Transverse colon (tissue), 3 donors: ENCODE measurements at regions not wholly inside any gene's neighbourhood (a gene's known extent, or its start where the extent isn't known, plus 50 kb on each side); places are given as distances from the start of the nearest gene placed in this dataset.

Experiments used
- CTCF ChIP-seq, 5 experiments: fragments of 200-600 bp in 3 of 5; fragments of 450-650 bp in 2 of 5; sonication (generic) in 3 of 5; IDR thresholded peaks; 1 replicate in 2 of 5; 2 replicates in 3 of 5; pipeline ENCODE4 v1.5.1; 2016 to 2017; ENCODE audit warnings: antibody characterized with exemption in 5 of 5, inconsistent platforms in 3 of 5, mild to moderate bottlenecking in 2 of 5, moderate library complexity in 1 of 5
- EP300 ChIP-seq: sonication (generic); formaldehyde crosslinking; IDR thresholded peaks from one replicate; pipeline ENCODE4 v1.6.1; 2017; ENCODE audit warnings: antibody characterized with exemption, low read depth
- POLR2A ChIP-seq: fragments of 450-650 bp; IDR thresholded peaks from one replicate; pipeline ENCODE4 v1.6.1; 2016; ENCODE audit warnings: antibody characterized with exemption, mild to moderate bottlenecking, moderate library complexity

GRCh38 chr17:49915670-49916069 is 53.3 kb upstream of the DLX4 start:
- TF ChIP-seq CTCF (IDR thresholded peaks at IDR 0.05) (no peak), POLR2A (no peak), EP300 (no peak)
